GM23338 (cell line): ENCODE measurements at regions not wholly inside any gene's neighbourhood (a gene's known extent, or its start where the extent isn't known, plus 50 kb on each side); places are given as distances from the start of the nearest gene placed in this dataset.

Experiments
- ATAC-seq: fragments of 200-7000 bp; cut with Tn5 transposase; 3 replicates; pipeline ENCODE4 v1.9.1; 2020
- DNase-seq: peaks from one replicate; pipeline ENCODE4 v3.0.0-alpha.2; 2015; ENCODE audit warnings: low spot score
- H2AFZ ChIP-seq: fragments of 200-600 bp; sonication (generic); 2 replicates; pipeline ENCODE4 v1.8.0; 2016; ENCODE audit warnings: antibody characterized with exemption, mild to moderate bottlenecking, moderate library complexity
- H3F3A ChIP-seq: fragments of 200-600 bp; sonication (generic); replicated peaks from 2 replicates; pipeline ENCODE4 v1.8.0; 2017; ENCODE audit warnings: antibody characterized with exemption, mixed run types, low read depth
- H3K27ac ChIP-seq: fragments of 200-600 bp; sonication (generic); 2 replicates; pipeline ENCODE4 v1.6.1; 2016; ENCODE audit warnings: low read depth
- H3K27me3 ChIP-seq: fragments of 200-600 bp; sonication (generic); 2 replicates; pipeline ENCODE4 v1.8.0; 2016; ENCODE audit warnings: mild to moderate bottlenecking, mixed run types, moderate library complexity; ENCODE audit not compliant: insufficient read depth
- H3K36me3 ChIP-seq: fragments of 200-600 bp; sonication (generic); 2 replicates; pipeline ENCODE4 v1.8.0; 2016; ENCODE audit warnings: mild to moderate bottlenecking; ENCODE audit not compliant: insufficient read depth
- H3K4me1 ChIP-seq: fragments of 200-600 bp; sonication (generic); 2 replicates; pipeline ENCODE4 v1.8.0; 2016; ENCODE audit warnings: mild to moderate bottlenecking, moderate library complexity; ENCODE audit not compliant: insufficient read depth
- H3K4me2 ChIP-seq: fragments of 200-600 bp; sonication (generic); 2 replicates; pipeline ENCODE4 v1.7.1; 2017; ENCODE audit warnings: mixed run types
- H3K4me3 ChIP-seq: fragments of 200-600 bp; sonication (generic); 2 replicates; pipeline ENCODE4 v1.6.1; 2016; ENCODE audit warnings: mixed run types
- H3K79me2 ChIP-seq: fragments of 200-600 bp; sonication (generic); replicated peaks from 2 replicates; pipeline ENCODE4 v1.8.0; 2017; ENCODE audit warnings: mild to moderate bottlenecking; ENCODE audit not compliant: insufficient read depth
- H3K9me2 ChIP-seq: fragments of 200-600 bp; sonication (generic); 2 replicates; pipeline ENCODE4 v1.8.0; 2017; ENCODE audit not compliant: insufficient read depth
- H4K20me1 ChIP-seq: fragments of 200-600 bp; sonication (generic); replicated peaks from 2 replicates; pipeline ENCODE4 v1.8.0; 2017; ENCODE audit warnings: mild to moderate bottlenecking; ENCODE audit not compliant: insufficient read depth
- H3K27ac Mint-ChIP-seq: 2 replicates; pipeline ENCODE4 v1.8.0; 2020; ENCODE audit warnings: inconsistent platforms, mild to moderate bottlenecking, moderate library complexity, mixed read lengths
- H3K27me3 Mint-ChIP-seq: 3 replicates; pipeline ENCODE4 v1.8.0; 2022; ENCODE audit warnings: low read depth, mild to moderate bottlenecking, moderate library complexity, mixed read lengths, inconsistent platforms; ENCODE audit not compliant: insufficient read depth, poor library complexity
- H3K36me3 Mint-ChIP-seq: 3 replicates; pipeline ENCODE4 v1.8.0; 2021; ENCODE audit warnings: low read depth, mild to moderate bottlenecking, inconsistent platforms, moderate library complexity, mixed read lengths
- H3K4me1 Mint-ChIP-seq: 3 replicates; pipeline ENCODE4 v1.8.0; 2020; ENCODE audit warnings: mild to moderate bottlenecking, inconsistent platforms, mixed read lengths
- H3K4me3 Mint-ChIP-seq: 3 replicates; pipeline ENCODE4 v1.8.0; 2021; ENCODE audit warnings: moderate library complexity, mild to moderate bottlenecking, inconsistent platforms, mixed read lengths
- H3K9me3 Mint-ChIP-seq: 3 replicates; pipeline ENCODE4 v1.8.0; 2020; ENCODE audit warnings: moderate library complexity, mild to moderate bottlenecking, inconsistent platforms, mixed read lengths
- CREB1 ChIP-seq: fragments of 250-450 bp; sonication (Bioruptor Pico); IDR thresholded peaks from 2 replicates; pipeline ENCODE4 v1.5.0; 2020; ENCODE audit warnings: low read depth, mild to moderate bottlenecking, moderate library complexity
- CTCF ChIP-seq, 2 experiments: fragments of 200-600 bp in 1 of 2; sonication (generic) in 1 of 2; conservative IDR thresholded peaks; 2 replicates each; pipeline versions ENCODE4 v1.5.1 to v1.6.1; 2016 to 2017; ENCODE audit warnings: antibody characterized with exemption in 2 of 2, low read depth in 2 of 2, mild to moderate bottlenecking in 2 of 2, moderate library complexity in 1 of 2
- ETS1 ChIP-seq: IDR thresholded peaks from 2 replicates; pipeline ENCODE4 v1.6.1; 2016; ENCODE audit warnings: antibody characterized with exemption
- EZH2 ChIP-seq: fragments of 200-600 bp; sonication (generic); IDR thresholded peaks from one replicate; pipeline ENCODE4 v1.8.0; 2017; ENCODE audit warnings: antibody characterized with exemption, mild to moderate bottlenecking, low read depth; ENCODE audit not compliant: unreplicated experiment
- EZH2phosphoT487 ChIP-seq: fragments of 200-600 bp; sonication (generic); IDR thresholded peaks from one replicate; pipeline ENCODE4 v1.8.1; 2018; ENCODE audit warnings: antibody characterized with exemption; ENCODE audit not compliant: unreplicated experiment
- JUNB ChIP-seq: IDR thresholded peaks from one replicate; pipeline ENCODE4 v1.6.1; 2016; ENCODE audit warnings: antibody characterized with exemption; ENCODE audit not compliant: unreplicated experiment
- NANOG ChIP-seq: IDR thresholded peaks from 2 replicates; pipeline ENCODE4 v1.6.1; 2016; ENCODE audit warnings: antibody characterized with exemption, borderline replicate concordance
- POLR2AphosphoS5 ChIP-seq: IDR thresholded peaks from 2 replicates; pipeline ENCODE4 v1.6.1; 2016; ENCODE audit warnings: antibody characterized with exemption, low read depth
- REST ChIP-seq: IDR thresholded peaks from one replicate; pipeline ENCODE4 v1.6.1; 2018; ENCODE audit warnings: antibody characterized with exemption; ENCODE audit not compliant: unreplicated experiment
- STAT1 ChIP-seq: IDR thresholded peaks from one replicate; pipeline ENCODE4 v1.6.1; 2016; ENCODE audit warnings: antibody characterized with exemption; ENCODE audit not compliant: unreplicated experiment
- ZNF114 ChIP-seq: fragments of 250-450 bp; sonication (Bioruptor Pico); IDR thresholded peaks from 2 replicates; pipeline ENCODE4 v1.5.0; 2020; ENCODE audit warnings: mild to moderate bottlenecking, moderate library complexity
- ZNF331 ChIP-seq: fragments of 250-450 bp; sonication (Bioruptor Pico); IDR thresholded peaks from 2 replicates; pipeline ENCODE4 v1.5.0; 2020; ENCODE audit warnings: low read depth, mild to moderate bottlenecking, moderate library complexity
- ZNF462 ChIP-seq: fragments of 250-450 bp; sonication (Bioruptor Pico); IDR thresholded peaks from 2 replicates; pipeline ENCODE4 v1.5.0; 2020; ENCODE audit warnings: mild to moderate bottlenecking, moderate library complexity

GRCh38 chr2:36002941-36003340, 352.6 kb upstream of the CRIM1 start:
- Histone ChIP-seq H3K4me1 (no peaks in the 10 kb centered on the region), H3F3A (no peaks in the 10 kb centered on the region), H3K27me3 (no peaks in the 10 kb centered on the region), H3K27ac (no peak overlapping the region), H3K9me2 (no peaks in the 10 kb centered on the region), H2AFZ (no peak overlapping the region), H4K20me1 (no peaks in the 10 kb centered on the region), H3K4me2 (no peak overlapping the region), H3K36me3 (no peaks in the 10 kb centered on the region), H3K79me2 (no peaks in the 10 kb centered on the region), H3K4me3 (no peak overlapping the region)
- Mint-ChIP-seq H3K27ac (no peak overlapping the region), H3K4me3 (no peak overlapping the region), H3K4me1 (no peaks in the 10 kb centered on the region; the same call in 2 of the 3 replicates), H3K27me3 (no peaks in the 10 kb centered on the region), H3K9me3 (no peaks in the 10 kb centered on the region), H3K36me3 (no peaks in the 10 kb centered on the region)
- no peak for ATAC-seq
- no peak for TF ChIP-seq NANOG
- TF ChIP-seq ETS1 = no peak
- TF ChIP-seq EZH2phosphoT487 = no peak
- no peak for TF ChIP-seq POLR2AphosphoS5
- no peak for TF ChIP-seq EZH2
- TF ChIP-seq STAT1 = no peak
- TF ChIP-seq REST = no peak
- no peak for TF ChIP-seq JUNB
- no peak for TF ChIP-seq ZNF331
- TF ChIP-seq CTCF (conservative IDR thresholded peaks at IDR 0.05; ENCODE audit: low read depth in 2 of 2) = no peak
- TF ChIP-seq ZNF462 (CRISPR knock-in tag) = no peak
- TF ChIP-seq CREB1 (CRISPR knock-in tag) = no peak
- TF ChIP-seq ZNF114 = no peak
- no peak for DNase-seq
